Astrocyte (in vitro differentiated cells and primary cell): ENCODE measurements at regions not wholly inside any gene's neighbourhood (a gene's known extent, or its start where the extent isn't known, plus 50 kb on each side); places are given as distances from the start of the nearest gene placed in this dataset.

ENCODE experiments used
- CTCF ChIP-seq: IDR thresholded peaks from 2 replicates; pipeline ENCODE4 v1.5.1; 2011; ENCODE audit warnings: low read depth, mild to moderate bottlenecking, inconsistent platforms, low read length, moderate library complexity; ENCODE audit not compliant: insufficient read depth
- EZH2 ChIP-seq: IDR thresholded peaks from 2 replicates; pipeline ENCODE4 v1.6.1; 2012; ENCODE audit warnings: mild to moderate bottlenecking, low read length, inconsistent platforms; ENCODE audit not compliant: insufficient read depth

- no peak for TF ChIP-seq CTCF
- no peak for TF ChIP-seq EZH2
These were observed 369.6 kb upstream of the ADGRL4 start for GRCh38 chr1:79376106-79376505.
